BLaER1 treated with 17β-estradiol and CSF1 and Interleukin-3, amounts not matched to agents 10 nM and 100 nM (cell line): ENCODE measurements at regions not wholly inside any gene's neighbourhood (a gene's known extent, or its start where the extent isn't known, plus 50 kb on each side); places are given as distances from the start of the nearest gene placed in this dataset.
A peak's percentile ranks its signal among the peaks of the same experiment; 100 is the strongest.
"Not testable (repeated sequence)": the region's sequence is repeated elsewhere in the genome, so short reads cannot be mapped to it uniquely, and the experiment has no call there.

Source experiments
- H3K27ac ChIP-seq, 11 experiments: shearing (Covaris generic); formaldehyde crosslinking; 2 replicates each; pipeline ENCODE4 v1.8.1; 2022
- H3K27me3 ChIP-seq, 11 experiments: shearing (Covaris generic); formaldehyde crosslinking; 2 replicates each; pipeline ENCODE4 v1.8.1; 2022
- H3K36me3 ChIP-seq, 11 experiments: shearing (Covaris generic); formaldehyde crosslinking; 2 replicates each; pipeline ENCODE4 v1.8.1; 2022
- H3K4me1 ChIP-seq, 10 experiments: shearing (Covaris generic); formaldehyde crosslinking; 2 replicates each; pipeline ENCODE4 v1.8.1; 2022
- H3K4me2 ChIP-seq, 11 experiments: shearing (Covaris generic); formaldehyde crosslinking; 2 replicates each; pipeline ENCODE4 v1.8.1; 2022
- H3K4me3 ChIP-seq, 10 experiments: shearing (Covaris generic); formaldehyde crosslinking; 2 replicates each; pipeline ENCODE4 v1.8.1; 2022
- H3K9ac ChIP-seq, 11 experiments: shearing (Covaris generic); formaldehyde crosslinking; 2 replicates each; pipeline ENCODE4 v1.8.1; 2022
- H3K9me3 ChIP-seq, 11 experiments: shearing (Covaris generic); formaldehyde crosslinking; replicated peaks in 1 of 11; 2 replicates each; pipeline ENCODE4 v1.8.1; 2022
- H4K20me1 ChIP-seq, 11 experiments: shearing (Covaris generic); formaldehyde crosslinking; 2 replicates each; pipeline ENCODE4 v1.8.1; 2022
- Cebpa-rat ChIP-seq, 11 experiments: shearing (Covaris generic); IDR thresholded peaks; 2 replicates each; pipeline ENCODE4 v1.8.1; 2022

DNA sequence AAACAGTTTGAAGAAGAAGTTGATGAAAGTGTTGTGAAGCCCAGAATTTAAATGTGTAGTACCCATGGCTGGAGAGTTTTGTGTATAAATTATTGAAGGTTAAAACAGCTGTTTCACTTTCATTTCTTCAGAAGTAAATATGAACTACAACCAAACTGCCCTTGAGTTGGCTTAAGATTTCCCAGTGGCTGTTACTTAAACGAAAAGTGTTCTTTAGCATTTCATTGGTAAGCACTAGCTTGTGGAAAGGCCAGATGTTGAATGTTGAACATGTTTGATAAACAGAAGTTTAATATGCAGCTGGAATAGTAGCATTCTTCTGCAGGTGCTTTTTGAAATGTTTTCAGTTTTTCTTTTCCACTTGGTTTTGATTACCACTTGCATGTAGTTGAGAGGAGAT, 83.2 kb upstream of the TNRC6B start:
- Histone ChIP-seq H3K4me1 (peaks cover 9 to 21% (median 14%) of the 10 kb centered on the region in 10 experiments; a peak in 15 of 20 replicates), H3K9me3 (peaks cover 0 to 15% (median 9%) of the 10 kb centered on the region in 11 experiments; a peak in 10 of 22 replicates), H3K4me3 (no peak overlapping the region), H4K20me1 (peaks cover 0 to 96% (median 0%) of the 10 kb centered on the region in 11 experiments; a peak in 7 of 22 replicates), H3K36me3 (peaks cover 0 to 6% (median 0%) of the 10 kb centered on the region in 11 experiments; a peak in 3 of 22 replicates), H3K4me2 (peak overlapping the region in 10 of 11 experiments; percentile 4 to 43 (median 36); a peak in 14 of 22 replicates), H3K27me3 (no peaks in the 10 kb centered on the region), H3K9ac (no peak overlapping the region), H3K27ac (no peak overlapping the region)
- TF ChIP-seq Cebpa-rat (IDR thresholded peaks at IDR 0.05), result no peak

DNA sequence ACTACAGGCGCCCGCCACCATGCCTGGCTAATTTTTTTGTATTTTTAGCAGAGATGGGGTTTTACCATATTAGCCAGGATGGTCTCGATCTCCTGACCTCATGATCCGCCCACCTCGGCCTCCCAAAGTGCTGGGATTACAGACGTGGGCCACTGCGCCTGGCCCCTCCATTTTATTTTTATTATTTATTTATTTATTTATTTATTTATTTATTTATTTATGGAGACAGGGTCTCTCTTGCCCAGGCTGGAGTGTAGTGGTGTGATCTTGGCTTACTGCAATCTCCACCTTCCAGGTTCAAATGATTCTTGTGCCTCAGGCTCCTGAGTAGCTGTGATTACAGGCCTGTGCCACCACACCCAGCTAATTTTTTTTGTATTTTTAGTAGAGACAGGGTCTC, 77.8 kb upstream of the TNRC6B start:
- H3K9ac ChIP-seq, H3K4me2 ChIP-seq, H3K9me3 ChIP-seq, H3K4me3 ChIP-seq, H3K36me3 ChIP-seq, H3K27ac ChIP-seq, H3K27me3 ChIP-seq, H3K4me1 ChIP-seq: not testable (repeated sequence)
- H4K20me1 ChIP-seq, result peaks cover 0 to 93% (median 0%) of the 10 kb centered on the region in 11 experiments; a peak in 10 of 22 replicates

DNA sequence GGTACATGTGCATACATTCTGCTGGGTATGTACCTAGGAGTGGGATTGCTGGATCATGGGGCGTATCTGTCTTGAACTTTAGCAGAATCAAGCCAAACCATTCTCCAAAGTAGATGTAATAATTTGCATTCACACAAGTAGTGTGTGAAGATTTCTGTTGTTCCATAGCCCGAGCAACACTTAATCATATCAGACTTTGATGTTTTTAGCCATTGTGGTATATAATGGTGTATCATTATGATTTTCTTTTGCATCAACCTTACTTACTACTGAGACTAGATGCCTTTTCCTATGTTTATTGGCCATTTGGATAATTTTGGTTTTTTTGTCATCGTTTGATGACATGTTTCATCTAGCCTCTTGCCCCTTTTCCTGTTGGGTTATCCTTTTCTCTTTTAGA, 72.0 kb upstream of the TNRC6B start:
- Histone ChIP-seq H3K27me3 (no peaks in the 10 kb centered on the region), H4K20me1 (peaks cover 0 to 93% (median 12%) of the 10 kb centered on the region in 11 experiments; a peak in 10 of 22 replicates), H3K9ac (no peak overlapping the region), H3K9me3 (no peaks in the 10 kb centered on the region), H3K27ac (no peak overlapping the region), H3K4me3 (no peak overlapping the region), H3K4me2 (no peak overlapping the region), H3K36me3 (no peaks in the 10 kb centered on the region), H3K4me1 (peaks cover 14 to 29% (median 22%) of the 10 kb centered on the region in 10 experiments)
- TF ChIP-seq Cebpa-rat (IDR thresholded peaks at IDR 0.05), result no peak

DNA sequence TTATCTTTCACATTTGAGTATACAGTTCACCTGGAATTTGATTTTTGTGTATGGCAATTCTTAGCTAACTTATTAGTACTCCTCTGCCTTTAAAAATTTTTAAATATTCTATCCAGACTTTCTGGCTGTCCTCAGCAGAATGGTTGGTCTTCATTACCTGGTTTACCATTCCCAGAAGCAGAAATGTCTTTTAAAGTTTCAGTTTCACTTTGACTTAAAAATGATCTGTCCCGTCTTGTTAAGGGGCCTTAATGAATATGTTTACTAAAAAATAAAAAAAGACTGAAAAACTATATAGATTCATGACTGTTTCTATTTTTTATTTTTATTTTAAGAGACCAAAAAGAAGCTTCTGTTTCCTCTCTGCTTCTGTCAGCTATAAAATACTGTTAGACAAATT, 70.5 kb upstream of the TNRC6B start:
- no peak for TF ChIP-seq Cebpa-rat (IDR thresholded peaks at IDR 0.05)
- Histone ChIP-seq H3K9me3 (no peaks in the 10 kb centered on the region), H3K4me2 (peak overlapping the region; percentile 37 to 78 (median 65); a peak in 21 of 22 replicates), H4K20me1 (peaks cover 0 to 94% (median 26%) of the 10 kb centered on the region in 11 experiments; a peak in 9 of 22 replicates), H3K27me3 (no peaks in the 10 kb centered on the region), H3K27ac (peak overlapping the region in 3 of 11 experiments; percentile 5 to 53 (median 47); a peak in 3 of 22 replicates), H3K4me3 (peak overlapping the region in 1 of 10 experiments; percentile 20; a peak in 2 of 20 replicates), H3K9ac (peak overlapping the region in 3 of 11 experiments; percentile 42 to 45 (median 45); a peak in 3 of 22 replicates), H3K4me1 (peaks cover 29 to 44% (median 37%) of the 10 kb centered on the region in 10 experiments), H3K36me3 (no peaks in the 10 kb centered on the region)

DNA sequence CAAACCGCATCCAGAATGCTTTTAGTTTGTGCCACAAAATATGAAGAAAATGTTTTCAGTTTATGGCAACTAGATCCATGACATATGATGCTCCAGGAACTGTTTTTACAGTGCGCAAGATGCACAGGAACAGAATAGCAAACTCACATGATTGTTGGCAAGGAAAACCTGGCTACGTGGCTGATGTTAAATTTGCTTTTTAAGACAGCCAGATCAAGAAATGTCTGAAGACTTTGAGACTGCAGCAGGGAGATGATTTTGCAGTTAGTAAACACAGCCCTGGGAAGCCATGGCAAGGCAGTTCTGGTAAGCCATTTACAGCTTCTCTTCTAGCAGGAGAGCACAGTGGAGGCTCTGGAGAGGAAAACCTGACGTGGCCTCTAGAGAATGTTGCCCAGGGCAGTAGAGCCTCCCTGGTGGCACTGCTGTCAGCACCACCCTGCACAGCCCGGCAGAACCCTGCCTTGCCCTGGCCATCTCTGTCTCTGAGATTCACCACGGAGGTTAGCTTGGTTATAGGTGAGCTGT, 69.8 kb upstream of the TNRC6B start:
- H3K9ac ChIP-seq, result peak overlapping the region in 5 of 11 experiments; percentile 16 to 45 (median 42); a peak in 6 of 22 replicates

DNA sequence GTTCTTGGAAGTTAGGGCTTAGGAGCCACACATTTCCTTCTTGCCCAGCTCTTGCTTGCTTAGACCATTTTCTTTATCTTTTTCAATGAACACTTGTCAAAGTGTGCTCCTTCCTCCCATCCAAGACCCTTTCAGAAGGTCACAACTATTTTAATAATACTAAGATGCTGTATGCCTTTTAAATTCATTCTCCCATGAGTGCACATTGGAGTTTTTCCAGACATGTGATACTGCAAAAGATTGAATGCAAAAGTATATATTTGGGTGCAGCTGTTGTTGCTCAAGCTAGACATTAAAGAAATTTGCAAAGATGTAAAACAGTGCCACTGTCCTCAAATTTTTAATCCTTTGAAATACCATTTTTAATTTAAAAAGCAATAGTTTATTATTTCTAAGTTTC, 69.3 kb upstream of the TNRC6B start:
- H3K27me3 ChIP-seq, result no peaks in the 10 kb centered on the region
- no peak for TF ChIP-seq Cebpa-rat (IDR thresholded peaks at IDR 0.05)
- H3K4me3 ChIP-seq, result no peak overlapping the region
- peak overlapping the region in 5 of 11 experiments; percentile 18 to 53 (median 38); a peak in 6 of 22 replicates for H3K27ac ChIP-seq
- H3K36me3 ChIP-seq, result no peaks in the 10 kb centered on the region
- peak overlapping the region; percentile 37 to 78 (median 65); a peak in 20 of 22 replicates for H3K4me2 ChIP-seq
- peaks cover 0 to 95% (median 32%) of the 10 kb centered on the region in 11 experiments; a peak in 9 of 22 replicates for H4K20me1 ChIP-seq
- peaks cover 34 to 55% (median 47%) of the 10 kb centered on the region in 10 experiments for H3K4me1 ChIP-seq
- H3K9me3 ChIP-seq, result no peaks in the 10 kb centered on the region
- H3K9ac ChIP-seq, result peak overlapping the region in 5 of 11 experiments; percentile 16 to 45 (median 42); a peak in 5 of 22 replicates

More for the DNA sequence above, 69.8 kb upstream of the TNRC6B start:
- no peak for TF ChIP-seq Cebpa-rat (IDR thresholded peaks at IDR 0.05)
- H3K36me3 ChIP-seq, result no peaks in the 10 kb centered on the region
- peaks cover 0 to 95% (median 29%) of the 10 kb centered on the region in 11 experiments; a peak in 9 of 22 replicates for H4K20me1 ChIP-seq
- H3K27me3 ChIP-seq, result no peaks in the 10 kb centered on the region
- no peaks in the 10 kb centered on the region for H3K9me3 ChIP-seq
- H3K4me3 ChIP-seq, result peak overlapping the region in 1 of 10 experiments; percentile 20; a peak in 1 of 20 replicates
- H3K4me1 ChIP-seq, result peaks cover 34 to 51% (median 44%) of the 10 kb centered on the region in 10 experiments
- H3K27ac ChIP-seq, result peak overlapping the region in 6 of 11 experiments; percentile 5 to 53 (median 36); a peak in 8 of 22 replicates
- peak overlapping the region; percentile 37 to 78 (median 65); a peak in 21 of 22 replicates for H3K4me2 ChIP-seq

DNA sequence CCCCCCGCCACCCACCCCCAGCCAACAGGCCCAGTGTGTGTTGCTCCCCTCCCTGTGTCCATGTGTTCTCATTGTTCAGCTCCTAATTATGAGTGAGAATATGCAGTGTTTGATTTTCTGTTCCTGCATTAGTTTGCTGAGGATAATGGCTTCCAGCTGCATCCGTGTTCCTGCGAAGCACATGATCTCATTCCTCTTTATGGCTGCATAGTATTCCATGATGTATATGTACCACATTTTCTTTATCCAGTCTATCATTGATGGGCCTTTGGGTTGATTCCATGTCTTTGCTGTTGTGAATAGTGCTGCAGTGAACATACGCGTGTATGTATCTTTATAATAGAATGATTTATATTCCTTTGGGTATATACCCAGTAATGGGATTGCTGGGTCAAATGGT, 68.8 kb upstream of the TNRC6B start:
- H3K36me3 ChIP-seq, H3K4me3 ChIP-seq, H3K9me3 ChIP-seq, H3K27ac ChIP-seq, H3K4me2 ChIP-seq, H3K27me3 ChIP-seq, H3K9ac ChIP-seq: not testable (repeated sequence)
- peaks cover 34 to 55% (median 47%) of the 10 kb centered on the region in 10 experiments for H3K4me1 ChIP-seq
- peaks cover 0 to 98% (median 35%) of the 10 kb centered on the region in 11 experiments; a peak in 9 of 22 replicates for H4K20me1 ChIP-seq

- Histone ChIP-seq H3K36me3 (no peaks in the 10 kb centered on the region; a peak in 1 of 22 replicates), H3K4me3 (no peak overlapping the region), H3K27me3 (no peaks in the 10 kb centered on the region), H4K20me1 (peaks cover 0 to 98% (median 38%) of the 10 kb centered on the region in 11 experiments; a peak in 9 of 22 replicates), H3K27ac (peak overlapping the region in 4 of 11 experiments; percentile 16 to 49 (median 24); a peak in 4 of 22 replicates), H3K4me1 (peaks cover 34 to 53% (median 47%) of the 10 kb centered on the region in 10 experiments), H3K9me3 (no peaks in the 10 kb centered on the region), H3K4me2 (peak overlapping the region; percentile 40 to 89 (median 70)), H3K9ac (no peak overlapping the region; a peak in 1 of 22 replicates)
- TF ChIP-seq Cebpa-rat (IDR thresholded peaks at IDR 0.05), result no peak
Observed at GRCh38 chr22:40111451-40111850, 66.3 kb upstream of the TNRC6B start.

DNA sequence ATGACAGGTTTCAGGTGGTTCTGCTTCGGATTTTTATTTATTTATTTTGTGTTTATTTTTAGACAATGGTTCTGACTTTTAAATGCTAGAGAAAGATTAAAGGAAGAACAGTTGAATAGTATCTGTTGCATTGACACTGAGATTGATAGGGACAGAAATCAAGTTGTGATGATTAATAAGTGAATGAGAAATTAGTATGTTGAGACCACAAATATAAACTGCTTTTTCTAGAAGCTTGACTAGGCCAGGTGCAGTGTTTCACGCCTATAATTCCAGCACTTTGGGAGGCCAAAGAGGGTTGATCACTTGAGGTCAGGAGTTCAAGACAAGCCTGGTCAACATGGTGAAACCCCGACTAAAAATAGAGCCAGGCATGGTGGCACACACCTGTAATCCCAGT, 65.1 kb upstream of the TNRC6B start:
- H3K4me1 ChIP-seq, result peaks cover 24 to 43% (median 39%) of the 10 kb centered on the region in 10 experiments
- peak in 1 of 11 experiments; percentile 64; a peak in 1 of 22 replicates for TF ChIP-seq Cebpa-rat (IDR thresholded peaks at IDR 0.05)
- no peaks in the 10 kb centered on the region for H3K27me3 ChIP-seq
- H3K36me3 ChIP-seq, result peaks cover 0 to 1% (median 0%) of the 10 kb centered on the region in 11 experiments; a peak in 4 of 22 replicates
- 0 out of 22 replicates have a peak overlapping the region, but pooled peaks of 1 of the 11 experiments have one; percentile 27 for H3K27ac ChIP-seq
- H3K9ac ChIP-seq, result no peak overlapping the region
- peaks cover 0 to 97% (median 34%) of the 10 kb centered on the region in 11 experiments; a peak in 9 of 22 replicates for H4K20me1 ChIP-seq
- H3K4me3 ChIP-seq, result no peak overlapping the region
- no peaks in the 10 kb centered on the region for H3K9me3 ChIP-seq
- H3K4me2 ChIP-seq, result peak overlapping the region in 10 of 11 experiments; percentile 5 to 89 (median 70); a peak in 17 of 22 replicates
